Osteocyte (in vitro differentiated cells): ENCODE measurements at regions not wholly inside any gene's neighbourhood (a gene's known extent, or its start where the extent isn't known, plus 50 kb on each side); places are given as distances from the start of the nearest gene placed in this dataset.
"Not testable (repeated sequence)": the region's sequence is repeated elsewhere in the genome, so short reads cannot be mapped to it uniquely, and the experiment has no call there.

Experiments
- DNase-seq: peaks from one replicate; pipeline ENCODE4 v3.0.0; 2021; ENCODE audit warnings: mixed read lengths; ENCODE audit not compliant: unreplicated experiment; ENCODE audit errors: extremely low spot score
- H3K27ac Mint-ChIP-seq: one replicate; pipeline ENCODE4 v1.8.0; 2021; ENCODE audit warnings: mild to moderate bottlenecking, mixed read lengths; ENCODE audit not compliant: unreplicated experiment
- H3K27me3 Mint-ChIP-seq: one replicate; pipeline ENCODE4 v1.8.0; 2021; ENCODE audit warnings: mixed read lengths; ENCODE audit not compliant: unreplicated experiment
- H3K36me3 Mint-ChIP-seq: one replicate; pipeline ENCODE4 v1.8.0; 2021; ENCODE audit warnings: mixed read lengths; ENCODE audit not compliant: unreplicated experiment
- H3K4me1 Mint-ChIP-seq: one replicate; pipeline ENCODE4 v1.8.0; 2021; ENCODE audit warnings: mixed read lengths; ENCODE audit not compliant: unreplicated experiment
- H3K4me3 Mint-ChIP-seq: one replicate; pipeline ENCODE4 v1.8.0; 2021; ENCODE audit warnings: mild to moderate bottlenecking, moderate library complexity, mixed read lengths; ENCODE audit not compliant: unreplicated experiment
- H3K9me3 Mint-ChIP-seq: one replicate; pipeline ENCODE4 v1.8.0; 2021; ENCODE audit warnings: mixed read lengths; ENCODE audit not compliant: unreplicated experiment
- TF ChIP-seq, protein P1 (sequence below): fragments of 200-600 bp; sonication (generic); IDR thresholded peaks from 2 replicates; pipeline ENCODE4 v1.5.0; 2021; ENCODE audit warnings: antibody characterized with exemption, mild to moderate bottlenecking, moderate library complexity

DNA sequence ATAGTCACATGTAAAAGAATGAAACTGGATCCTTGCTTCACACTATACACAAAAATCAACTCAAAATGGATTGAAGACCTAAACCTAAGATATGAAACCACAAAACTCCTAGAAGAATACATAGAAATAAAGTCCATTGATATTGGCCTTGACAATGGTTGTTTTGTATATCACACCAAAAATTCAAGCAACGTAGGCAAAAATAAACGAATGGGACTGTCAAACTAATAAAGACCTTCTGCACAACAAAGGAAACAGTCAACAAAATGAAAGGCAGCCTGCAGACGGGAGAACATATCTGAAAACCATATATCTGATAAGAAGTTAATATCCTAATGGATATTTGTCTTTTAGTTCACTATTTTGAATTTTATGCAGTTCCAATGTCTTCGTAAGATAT lies 292.3 kb upstream of the CNTN5 start:
- H3K4me1 Mint-ChIP-seq = no peaks in the 10 kb centered on the region
- TF ChIP-seq, protein P1, sequence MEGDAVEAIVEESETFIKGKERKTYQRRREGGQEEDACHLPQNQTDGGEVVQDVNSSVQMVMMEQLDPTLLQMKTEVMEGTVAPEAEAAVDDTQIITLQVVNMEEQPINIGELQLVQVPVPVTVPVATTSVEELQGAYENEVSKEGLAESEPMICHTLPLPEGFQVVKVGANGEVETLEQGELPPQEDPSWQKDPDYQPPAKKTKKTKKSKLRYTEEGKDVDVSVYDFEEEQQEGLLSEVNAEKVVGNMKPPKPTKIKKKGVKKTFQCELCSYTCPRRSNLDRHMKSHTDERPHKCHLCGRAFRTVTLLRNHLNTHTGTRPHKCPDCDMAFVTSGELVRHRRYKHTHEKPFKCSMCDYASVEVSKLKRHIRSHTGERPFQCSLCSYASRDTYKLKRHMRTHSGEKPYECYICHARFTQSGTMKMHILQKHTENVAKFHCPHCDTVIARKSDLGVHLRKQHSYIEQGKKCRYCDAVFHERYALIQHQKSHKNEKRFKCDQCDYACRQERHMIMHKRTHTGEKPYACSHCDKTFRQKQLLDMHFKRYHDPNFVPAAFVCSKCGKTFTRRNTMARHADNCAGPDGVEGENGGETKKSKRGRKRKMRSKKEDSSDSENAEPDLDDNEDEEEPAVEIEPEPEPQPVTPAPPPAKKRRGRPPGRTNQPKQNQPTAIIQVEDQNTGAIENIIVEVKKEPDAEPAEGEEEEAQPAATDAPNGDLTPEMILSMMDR = no peak
- peaks cover 30% of the 10 kb centered on the region for H3K9me3 Mint-ChIP-seq
- no peak overlapping the region for H3K4me3 Mint-ChIP-seq
- H3K27ac Mint-ChIP-seq = no peak overlapping the region
- H3K27me3 Mint-ChIP-seq = no peaks in the 10 kb centered on the region
- no peaks in the 10 kb centered on the region for H3K36me3 Mint-ChIP-seq
- DNase-seq = no peak

DNA sequence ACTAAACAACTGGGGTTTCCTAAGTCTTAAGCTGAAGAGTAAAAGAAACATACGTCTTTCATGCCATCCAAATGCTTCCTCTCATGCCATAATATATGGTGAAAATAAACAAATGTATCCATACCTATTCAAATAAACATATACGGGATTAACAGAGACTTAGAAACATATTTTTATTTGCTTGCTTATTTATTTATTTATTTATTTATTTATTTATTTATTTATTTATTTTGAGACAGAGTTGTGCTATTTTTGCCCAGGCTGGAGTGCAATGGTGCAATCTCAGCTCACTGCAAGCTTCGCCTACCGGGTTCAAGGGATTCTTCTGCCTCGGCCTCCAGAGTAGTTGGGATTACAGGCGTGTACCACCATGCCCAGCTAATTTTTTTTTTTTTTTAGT lies 291.6 kb upstream of the CNTN5 start:
- H3K27ac Mint-ChIP-seq = no peak overlapping the region
- H3K9me3 Mint-ChIP-seq = peaks cover 30% of the 10 kb centered on the region
- no peaks in the 10 kb centered on the region for H3K4me1 Mint-ChIP-seq
- H3K27me3 Mint-ChIP-seq = no peaks in the 10 kb centered on the region
- no peaks in the 10 kb centered on the region for H3K36me3 Mint-ChIP-seq
- TF ChIP-seq, protein P1 = no peak
- no peak for DNase-seq
- no peak overlapping the region for H3K4me3 Mint-ChIP-seq

DNA sequence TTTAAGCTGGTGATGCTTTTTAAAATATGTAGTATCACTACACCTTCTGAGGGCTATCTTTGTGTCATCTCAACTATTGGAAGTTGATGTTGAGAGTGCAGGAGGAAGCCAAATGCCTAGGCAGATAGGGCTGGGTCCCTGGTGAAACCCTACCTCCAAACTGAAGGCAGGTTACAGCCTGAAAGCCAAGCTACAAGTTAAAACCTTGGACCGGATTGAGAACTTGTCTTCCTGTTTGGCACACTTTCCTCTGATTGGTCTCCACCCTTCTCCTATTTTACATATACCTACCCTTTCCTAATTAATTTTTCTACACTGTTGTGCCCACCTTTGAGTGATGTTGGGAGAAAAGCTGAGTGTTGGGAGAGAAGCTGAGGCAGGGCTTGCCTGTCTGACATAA lies 287.8 kb upstream of the CNTN5 start:
- H3K27me3 Mint-ChIP-seq = no peaks in the 10 kb centered on the region
- no peaks in the 10 kb centered on the region for H3K4me1 Mint-ChIP-seq
- H3K36me3 Mint-ChIP-seq = no peaks in the 10 kb centered on the region
- DNase-seq = no peak
- no peak overlapping the region for H3K27ac Mint-ChIP-seq
- TF ChIP-seq, protein P1 = no peak
- H3K4me3 Mint-ChIP-seq = no peak overlapping the region
- peaks cover 23% of the 10 kb centered on the region for H3K9me3 Mint-ChIP-seq

DNA sequence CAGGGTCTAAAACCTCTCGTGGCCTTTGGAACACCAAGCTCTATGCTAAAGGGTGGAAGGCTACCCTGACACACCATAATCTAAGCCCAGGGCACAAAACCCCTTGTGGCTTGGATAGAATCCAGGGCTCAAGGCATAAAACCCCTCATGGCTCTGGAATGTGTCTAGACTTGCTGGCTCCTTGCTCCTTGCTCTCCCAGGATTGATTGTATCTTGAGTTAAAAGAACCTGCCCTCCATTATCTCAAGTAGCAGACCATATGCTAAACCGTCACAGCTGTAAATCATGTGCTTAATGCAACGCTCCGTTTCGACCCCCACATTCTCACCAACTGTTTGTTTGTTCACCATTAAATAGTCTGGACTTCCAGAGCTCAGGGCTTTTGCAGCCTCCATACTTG lies 287.4 kb upstream of the CNTN5 start:
- H3K27me3 Mint-ChIP-seq, H3K27ac Mint-ChIP-seq, H3K4me3 Mint-ChIP-seq, H3K36me3 Mint-ChIP-seq, DNase-seq, H3K4me1 Mint-ChIP-seq: not testable (repeated sequence)
- peaks cover 19% of the 10 kb centered on the region for H3K9me3 Mint-ChIP-seq

DNA sequence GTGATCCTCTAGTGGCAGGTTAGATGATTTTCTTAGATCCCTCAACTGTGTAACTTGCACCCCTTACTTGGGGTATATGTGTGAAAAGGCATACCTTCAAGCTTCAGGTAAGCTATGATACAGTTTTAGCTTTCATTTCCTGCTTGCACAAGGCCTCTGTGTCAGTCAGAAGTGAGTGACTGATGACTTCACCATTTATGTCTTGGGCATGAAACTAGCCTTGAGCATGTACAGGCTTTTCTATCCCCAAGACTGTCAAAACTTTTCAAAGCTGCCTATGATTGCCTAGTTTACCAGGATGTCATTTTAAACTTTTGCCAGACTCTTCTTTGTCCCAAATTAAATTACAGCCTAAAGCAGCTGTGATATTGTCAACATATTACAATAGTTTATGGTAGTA lies 286.1 kb upstream of the CNTN5 start:
- Mint-ChIP-seq H3K9me3 (peaks cover 14% of the 10 kb centered on the region), H3K27ac (no peak overlapping the region), H3K4me1 (no peaks in the 10 kb centered on the region), H3K27me3 (no peaks in the 10 kb centered on the region), H3K4me3 (no peak overlapping the region), H3K36me3 (no peaks in the 10 kb centered on the region)
- no peak for DNase-seq
- TF ChIP-seq, protein P1 = no peak

DNA sequence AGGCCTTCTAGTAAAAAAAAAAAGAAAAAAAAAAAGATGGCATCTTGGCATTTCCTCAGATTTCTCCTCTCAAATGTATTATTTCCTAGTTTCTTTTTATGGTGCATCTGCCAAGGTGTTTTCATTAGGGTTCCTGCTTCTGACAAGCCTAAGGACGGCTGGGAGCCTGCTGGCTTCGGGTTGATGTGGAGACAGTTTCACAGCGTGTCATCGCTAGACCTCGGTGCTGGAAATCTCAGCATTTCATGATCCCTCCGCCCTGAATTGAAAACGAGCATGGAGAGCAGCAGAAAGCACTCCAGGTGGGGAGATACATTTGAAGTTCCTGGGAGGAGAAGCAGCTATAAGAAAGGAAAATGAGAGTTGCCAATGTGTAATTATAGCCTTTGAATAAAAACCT lies 283.9 kb upstream of the CNTN5 start:
- Mint-ChIP-seq H3K27me3 (no peaks in the 10 kb centered on the region), H3K27ac (no peak overlapping the region), H3K4me1 (no peaks in the 10 kb centered on the region), H3K36me3 (no peaks in the 10 kb centered on the region), H3K4me3 (no peak overlapping the region), H3K9me3 (peaks cover 7% of the 10 kb centered on the region)
- TF ChIP-seq, protein P1 = no peak
- no peak for DNase-seq
